Hepatocyte (in vitro differentiated cells): ENCODE measurements at regions not wholly inside any gene's neighbourhood (a gene's known extent, or its start where the extent isn't known, plus 50 kb on each side); places are given as distances from the start of the nearest gene placed in this dataset.

Source experiments
- EZH2phosphoT487 ChIP-seq: fragments of 200-600 bp; sonication (generic); IDR thresholded peaks from one replicate; pipeline ENCODE4 v1.6.1; 2018; ENCODE audit warnings: antibody characterized with exemption, mild to moderate bottlenecking, low read depth, moderate library complexity; ENCODE audit not compliant: unreplicated experiment, severe bottlenecking
- TF ChIP-seq, protein P1 (sequence below): fragments of 200-600 bp; sonication (generic); IDR thresholded peaks from 2 replicates; pipeline ENCODE4 v1.5.1; 2016; ENCODE audit warnings: antibody characterized with exemption, mild to moderate bottlenecking; ENCODE audit not compliant: poor library complexity

DNA sequence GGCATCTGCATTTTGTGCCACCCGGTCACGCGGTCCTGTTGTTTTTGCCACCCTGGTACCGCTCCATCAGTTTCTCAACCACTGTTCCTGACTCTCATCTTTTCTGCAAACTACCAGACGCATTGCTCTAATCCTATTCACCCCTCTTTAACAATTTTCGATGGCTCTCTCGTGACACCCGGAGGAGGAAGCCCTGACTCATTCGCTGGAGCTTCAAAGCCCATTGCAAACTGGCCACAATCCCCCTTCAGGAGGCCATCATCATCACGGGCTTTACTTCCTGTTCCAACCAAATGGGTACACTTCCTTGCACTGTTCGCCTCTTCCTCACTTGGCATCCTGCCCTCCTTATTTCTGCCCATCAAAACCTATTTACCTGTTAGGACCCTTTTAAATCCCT, 155.3 kb downstream of the RGS9 start:
- TF ChIP-seq EZH2phosphoT487, result no peak
- TF ChIP-seq, protein P1, sequence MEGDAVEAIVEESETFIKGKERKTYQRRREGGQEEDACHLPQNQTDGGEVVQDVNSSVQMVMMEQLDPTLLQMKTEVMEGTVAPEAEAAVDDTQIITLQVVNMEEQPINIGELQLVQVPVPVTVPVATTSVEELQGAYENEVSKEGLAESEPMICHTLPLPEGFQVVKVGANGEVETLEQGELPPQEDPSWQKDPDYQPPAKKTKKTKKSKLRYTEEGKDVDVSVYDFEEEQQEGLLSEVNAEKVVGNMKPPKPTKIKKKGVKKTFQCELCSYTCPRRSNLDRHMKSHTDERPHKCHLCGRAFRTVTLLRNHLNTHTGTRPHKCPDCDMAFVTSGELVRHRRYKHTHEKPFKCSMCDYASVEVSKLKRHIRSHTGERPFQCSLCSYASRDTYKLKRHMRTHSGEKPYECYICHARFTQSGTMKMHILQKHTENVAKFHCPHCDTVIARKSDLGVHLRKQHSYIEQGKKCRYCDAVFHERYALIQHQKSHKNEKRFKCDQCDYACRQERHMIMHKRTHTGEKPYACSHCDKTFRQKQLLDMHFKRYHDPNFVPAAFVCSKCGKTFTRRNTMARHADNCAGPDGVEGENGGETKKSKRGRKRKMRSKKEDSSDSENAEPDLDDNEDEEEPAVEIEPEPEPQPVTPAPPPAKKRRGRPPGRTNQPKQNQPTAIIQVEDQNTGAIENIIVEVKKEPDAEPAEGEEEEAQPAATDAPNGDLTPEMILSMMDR, result no peak
